ENCODE measurements at regions not wholly inside any gene's neighbourhood (a gene's known extent, or its start where the extent isn't known, plus 50 kb on each side); places are given as distances from the start of the nearest gene placed in this dataset.

- Histone ChIP-seq H3K36me3 (ENCODE audit: insufficient read depth in 1 of 2, low read depth in 1 of 2) (no peaks in the 10 kb centered on the region), H3K9me3 (no peaks in the 10 kb centered on the region), H3K4me3 (no peak overlapping the region), H3K27me3 (ENCODE audit: insufficient read depth in 3 of 3, low read length in 2 of 3) (no peaks in the 10 kb centered on the region), H3K4me1 (no peaks in the 10 kb centered on the region), H3K27ac (no peak overlapping the region)
- 78 to 81% (median 79%) methylated on average over 2 of the region's 2 CpGs for WGBS, 3 donors
- no peak for ATAC-seq
- intact Hi-C loops (cut with DNase I) = no loop called here
- no peak for TF ChIP-seq CTCF (IDR thresholded peaks at IDR 0.05)
- no peak for DNase-seq
These were observed 455.4 kb downstream of the KLF5 start for GRCh38 chr13:73514208-73514607.

GRCh38 chr13:73513751-73514150 lies 454.9 kb downstream of the KLF5 start:
- intact Hi-C loops (cut with DNase I) = no loop called here
- no peak overlapping the region for H3K4me3 ChIP-seq
- H3K27ac ChIP-seq = no peak overlapping the region
- no peaks in the 10 kb centered on the region for H3K9me3 ChIP-seq
- no peaks in the 10 kb centered on the region for H3K36me3 ChIP-seq (ENCODE audit: insufficient read depth in 1 of 2, low read depth in 1 of 2)
- 68 to 76% (median 69%) methylated on average over 3 of the region's 3 CpGs for WGBS, 3 donors
- no peak for ATAC-seq
- no peaks in the 10 kb centered on the region for H3K4me1 ChIP-seq
- DNase-seq = no peak
- no peaks in the 10 kb centered on the region for H3K27me3 ChIP-seq (ENCODE audit: insufficient read depth in 3 of 3, low read length in 2 of 3)
- TF ChIP-seq CTCF (IDR thresholded peaks at IDR 0.05) = no peak

- DNase-seq (no peak), ATAC-seq (no peak)
- Histone ChIP-seq H3K36me3 (ENCODE audit: insufficient read depth in 1 of 2, low read depth in 1 of 2) (no peaks in the 10 kb centered on the region), H3K27me3 (ENCODE audit: insufficient read depth in 3 of 3, low read length in 2 of 3) (no peaks in the 10 kb centered on the region), H3K27ac (no peak overlapping the region), H3K9me3 (no peaks in the 10 kb centered on the region), H3K4me3 (no peak overlapping the region), H3K4me1 (no peaks in the 10 kb centered on the region)
- WGBS, 3 donors = 70 to 81% (median 80%) methylated on average over 2 of the region's 2 CpGs
- TF ChIP-seq CTCF (IDR thresholded peaks at IDR 0.05) = no peak
- intact Hi-C loops (cut with DNase I) = no loop called here
These were observed 450.0 kb downstream of the KLF5 start for GRCh38 chr13:73508841-73509240.

DNA sequence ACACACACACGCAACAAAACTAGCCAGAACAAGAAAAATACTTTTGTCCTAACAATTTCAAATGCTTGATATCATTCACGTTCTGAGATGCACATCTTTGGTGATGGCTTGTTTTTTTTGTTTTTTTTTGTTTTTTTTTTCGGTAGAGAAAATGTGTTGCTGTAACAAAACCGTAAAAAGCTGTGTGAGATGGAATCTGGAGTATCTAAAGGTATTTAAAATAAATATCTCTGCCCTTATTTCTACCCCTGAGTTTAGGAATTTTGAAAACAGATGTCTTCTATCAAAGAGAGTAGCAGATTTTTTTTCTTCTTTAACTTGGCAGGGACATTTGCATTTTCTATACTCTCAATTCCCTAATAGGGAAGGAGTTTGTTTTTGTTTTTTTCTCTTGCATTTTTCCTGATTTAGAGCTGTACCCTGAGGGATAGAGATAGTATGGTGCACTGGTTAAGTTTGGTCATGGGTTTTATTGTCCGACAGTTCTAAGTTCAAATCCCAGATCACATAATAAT lies 446.6 kb downstream of the KLF5 start:
- Histone ChIP-seq H3K4me3 (no peak overlapping the region), H3K4me1 (no peaks in the 10 kb centered on the region), H3K27ac (no peak overlapping the region), H3K27me3 (ENCODE audit: insufficient read depth in 3 of 3, low read length in 2 of 3) (no peaks in the 10 kb centered on the region), H3K9me3 (no peaks in the 10 kb centered on the region), H3K36me3 (ENCODE audit: insufficient read depth in 1 of 2, low read depth in 1 of 2) (no peaks in the 10 kb centered on the region)
- 59 to 60% (median 60%) methylated on average over 5 of the region's 5 CpGs for WGBS, 3 donors
- ATAC-seq (no peak), DNase-seq (no peak)
- TF ChIP-seq CTCF (IDR thresholded peaks at IDR 0.05) = no peak
- intact Hi-C loops (cut with DNase I) = no loop called here

DNA sequence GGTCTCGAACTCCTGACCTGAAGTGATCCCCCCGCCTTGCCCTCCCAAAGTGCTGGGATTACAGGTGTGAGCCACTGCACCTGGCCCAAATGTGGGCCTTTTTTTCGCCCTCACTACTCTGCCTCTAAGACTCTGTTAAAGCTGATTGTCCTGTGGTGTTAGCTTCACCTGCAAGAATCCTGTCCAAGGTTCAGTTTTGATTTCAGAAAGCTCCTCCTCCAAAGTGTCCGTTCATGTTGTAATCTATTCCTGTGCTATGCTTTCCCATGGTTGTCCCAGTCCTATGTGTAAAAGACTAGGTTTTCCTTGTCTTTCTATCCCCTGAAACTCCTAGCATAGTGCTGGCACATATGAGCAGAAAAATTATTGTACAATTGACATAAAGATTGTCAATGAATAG lies 440.9 kb downstream of the KLF5 start:
- H3K9me3 ChIP-seq = no peaks in the 10 kb centered on the region
- intact Hi-C loops (cut with DNase I) = no loop called here
- ATAC-seq (no peak), DNase-seq (no peak)
- H3K36me3 ChIP-seq (ENCODE audit: insufficient read depth in 1 of 2, low read depth in 1 of 2) = no peaks in the 10 kb centered on the region
- H3K4me1 ChIP-seq = no peaks in the 10 kb centered on the region
- 85 to 95% (median 91%) methylated on average over 4 of the region's 4 CpGs for WGBS, 3 donors
- TF ChIP-seq CTCF (IDR thresholded peaks at IDR 0.05) = no peak
- H3K4me3 ChIP-seq = no peak overlapping the region
- H3K27me3 ChIP-seq (ENCODE audit: insufficient read depth in 3 of 3, low read length in 2 of 3) = no peaks in the 10 kb centered on the region
- no peak overlapping the region for H3K27ac ChIP-seq
